ENCODE measurements at regions not wholly inside any gene's neighbourhood (a gene's known extent, or its start where the extent isn't known, plus 50 kb on each side); places are given as distances from the start of the nearest gene placed in this dataset.

- Histone ChIP-seq H3K36me3 (no peaks in the 10 kb centered on the region), H3K4me3 (no peak overlapping the region), H3K9me3 (no peaks in the 10 kb centered on the region), H3K27ac (no peak overlapping the region), H3K4me1 (no peaks in the 10 kb centered on the region), H3K27me3 (no peaks in the 10 kb centered on the region)
- WGBS, 2 donors, result 77 to 82% methylated on average over 2 of the region's 2 CpGs
- ATAC-seq (ENCODE audit: low FRiP score in 2 of 2) (no peak), DNase-seq (no peak)
- TF ChIP-seq POLR2A (IDR thresholded peaks at IDR 0.05) (no peak), EP300 (IDR thresholded peaks at IDR 0.05) (no peak), CTCF (IDR thresholded peaks at IDR 0.05) (no peak), POLR2AphosphoS5 (IDR thresholded peaks at IDR 0.05) (no peak)
Observed at GRCh38 chr4:18401425-18401824, 379.9 kb upstream of the LCORL start.

GRCh38 chr4:18398661-18399060 is 377.1 kb upstream of the LCORL start:
- no peak for TF ChIP-seq EP300 (IDR thresholded peaks at IDR 0.05)
- TF ChIP-seq CTCF (IDR thresholded peaks at IDR 0.05), result no peak
- TF ChIP-seq POLR2AphosphoS5 (IDR thresholded peaks at IDR 0.05), result no peak
- no peak for TF ChIP-seq POLR2A (IDR thresholded peaks at IDR 0.05)
- Histone ChIP-seq H3K27ac (no peak overlapping the region), H3K9me3 (no peaks in the 10 kb centered on the region), H3K4me3 (no peak overlapping the region), H3K27me3 (no peaks in the 10 kb centered on the region), H3K36me3 (no peaks in the 10 kb centered on the region), H3K4me1 (no peaks in the 10 kb centered on the region)
- WGBS, 2 donors, result 38 to 41% methylated on average over 5 of the region's 5 CpGs
- DNase-seq (no peak), ATAC-seq (ENCODE audit: low FRiP score in 2 of 2) (no peak)

- Histone ChIP-seq H3K27ac (no peak overlapping the region), H3K4me1 (no peaks in the 10 kb centered on the region), H3K9me3 (no peaks in the 10 kb centered on the region), H3K27me3 (no peaks in the 10 kb centered on the region), H3K36me3 (no peaks in the 10 kb centered on the region), H3K4me3 (no peak overlapping the region)
- no peak for DNase-seq
- ATAC-seq (ENCODE audit: low FRiP score in 2 of 2), result no peak
- 51 to 63% methylated on average over 5 of the region's 5 CpGs for WGBS, 2 donors
- TF ChIP-seq EP300 (IDR thresholded peaks at IDR 0.05) (no peak), POLR2AphosphoS5 (IDR thresholded peaks at IDR 0.05) (no peak), POLR2A (IDR thresholded peaks at IDR 0.05) (no peak), CTCF (IDR thresholded peaks at IDR 0.05) (no peak)
Observed at GRCh38 chr4:18397681-18398390, 376.3 kb upstream of the LCORL start.

GRCh38 chr4:18394656-18395055 is 373.1 kb upstream of the LCORL start:
- Histone ChIP-seq H3K27ac (no peak overlapping the region), H3K4me3 (no peak overlapping the region), H3K27me3 (no peaks in the 10 kb centered on the region), H3K9me3 (no peaks in the 10 kb centered on the region), H3K4me1 (no peaks in the 10 kb centered on the region), H3K36me3 (no peaks in the 10 kb centered on the region)
- whole genome bisulfite sequencing, 2 donors, result 65 to 82% methylated on average over 1 of the region's 1 CpG
- no peak for TF ChIP-seq CTCF (IDR thresholded peaks at IDR 0.05)
- TF ChIP-seq POLR2AphosphoS5 (IDR thresholded peaks at IDR 0.05), result no peak
- TF ChIP-seq POLR2A (IDR thresholded peaks at IDR 0.05), result no peak
- no peak for TF ChIP-seq EP300 (IDR thresholded peaks at IDR 0.05)
- no peak for DNase-seq
- ATAC-seq (ENCODE audit: low FRiP score in 2 of 2), result no peak

- Histone ChIP-seq H3K36me3 (no peaks in the 10 kb centered on the region), H3K27ac (no peak overlapping the region), H3K4me1 (no peaks in the 10 kb centered on the region), H3K4me3 (no peak overlapping the region), H3K9me3 (no peaks in the 10 kb centered on the region), H3K27me3 (no peaks in the 10 kb centered on the region)
- TF ChIP-seq CTCF (IDR thresholded peaks at IDR 0.05), result no peak
- TF ChIP-seq POLR2A (IDR thresholded peaks at IDR 0.05), result no peak
- TF ChIP-seq EP300 (IDR thresholded peaks at IDR 0.05), result no peak
- TF ChIP-seq POLR2AphosphoS5 (IDR thresholded peaks at IDR 0.05), result no peak
- 64 to 74% methylated on average over 1 of the region's 1 CpG for WGBS, 2 donors
- DNase-seq (no peak), ATAC-seq (ENCODE audit: low FRiP score in 2 of 2) (no peak)
Observed at GRCh38 chr4:18391354-18391728, 369.8 kb upstream of the LCORL start.
